Kidney glomerular epithelial cell (primary cell): ENCODE measurements at regions not wholly inside any gene's neighbourhood (a gene's known extent, or its start where the extent isn't known, plus 50 kb on each side); places are given as distances from the start of the nearest gene placed in this dataset.
"Not testable (repeated sequence)": the region's sequence is repeated elsewhere in the genome, so short reads cannot be mapped to it uniquely, and the experiment has no call there.

ENCODE experiments used
- DNase-seq: peaks from one replicate; lab custom pipeline; 2025; lab: John Stamatoyannopoulos, UW

DNA sequence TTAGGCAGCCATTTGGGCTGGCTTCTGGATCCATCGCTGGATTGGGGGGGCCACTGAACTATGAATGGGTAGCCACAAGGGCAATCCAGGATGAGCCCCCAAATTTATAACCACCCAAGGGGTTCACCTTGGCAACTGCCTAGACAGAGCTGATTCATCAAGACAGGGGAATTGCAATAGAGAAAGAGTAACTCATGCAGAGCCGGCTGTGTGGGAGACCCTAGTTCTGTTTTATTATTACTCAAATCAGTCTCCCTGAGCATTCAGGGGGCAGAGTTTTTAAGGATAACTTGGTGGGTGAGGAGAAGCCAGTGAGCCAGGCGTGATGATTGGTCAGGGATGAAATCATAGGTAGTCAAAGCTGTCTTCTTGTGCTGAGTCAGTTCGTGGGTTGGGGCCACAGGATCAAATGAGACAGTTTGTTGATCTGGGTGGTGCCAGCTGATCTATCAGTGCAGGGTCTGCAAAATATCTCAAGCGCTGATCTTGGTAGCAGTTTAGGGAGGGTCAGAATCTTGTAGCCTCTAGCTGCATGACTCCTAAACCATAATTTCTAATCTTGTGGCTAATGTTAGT, 57.9 kb downstream of the DNAJB9 start:
- no peak for DNase-seq

DNA sequence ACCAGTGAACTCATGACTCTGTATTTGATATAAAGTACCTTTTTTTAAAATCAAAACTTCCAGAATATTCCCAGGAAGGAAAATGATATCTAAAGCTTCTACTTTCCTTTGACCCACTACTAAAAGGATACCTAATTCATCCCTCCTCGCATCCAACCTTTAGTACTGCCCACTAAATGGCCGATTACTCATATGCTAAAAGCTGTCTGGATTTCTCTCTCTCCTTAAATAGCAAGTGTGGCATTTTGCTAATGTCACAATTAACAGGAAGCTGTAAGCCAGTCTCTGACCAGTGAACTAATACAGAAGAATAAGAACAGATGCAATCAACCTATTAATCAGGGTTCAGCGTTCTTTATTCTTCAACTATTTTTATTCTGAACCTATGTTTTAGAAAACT, 59.0 kb downstream of the DNAJB9 start:
- DNase-seq, result no peak

DNA sequence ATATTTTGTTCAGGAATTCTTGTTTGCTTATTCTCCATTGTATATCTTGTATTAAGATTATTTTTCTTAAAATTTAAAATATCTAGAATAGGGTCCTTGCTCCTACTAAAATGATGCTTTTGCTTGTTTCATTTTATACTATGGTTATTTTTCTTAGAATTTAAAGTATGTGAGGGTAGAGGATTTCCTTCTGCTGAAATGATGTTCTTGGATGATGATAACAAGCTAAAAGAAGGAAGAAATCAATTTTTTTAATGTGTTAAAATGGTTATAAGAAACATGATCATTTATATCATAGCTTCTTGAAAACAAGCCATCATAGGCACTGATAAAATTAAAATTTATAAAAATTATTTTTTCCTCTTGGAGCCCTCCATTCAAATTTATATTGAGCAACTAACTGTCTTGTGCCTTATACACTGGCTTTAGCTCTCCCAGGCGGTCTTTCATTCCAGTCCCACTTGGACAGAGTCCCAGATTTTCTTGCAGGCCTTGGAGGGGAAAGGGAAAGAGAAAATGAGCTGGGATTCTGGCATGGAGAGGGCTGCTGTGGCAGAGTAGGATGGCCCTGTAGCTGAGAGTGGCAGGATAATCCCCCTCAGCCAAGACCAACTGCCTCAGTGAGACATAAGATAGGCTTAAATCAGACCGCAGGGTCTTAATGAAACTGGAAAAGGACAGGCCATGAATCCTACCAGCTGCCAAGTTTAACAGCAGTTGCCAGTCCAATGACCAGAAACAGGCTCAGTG, 60.2 kb downstream of the DNAJB9 start:
- DNase-seq, result no peak

GRCh38 chr7:108634036-108634435, 64.4 kb downstream of the DNAJB9 start:
- DNase-seq, result no peak

DNA sequence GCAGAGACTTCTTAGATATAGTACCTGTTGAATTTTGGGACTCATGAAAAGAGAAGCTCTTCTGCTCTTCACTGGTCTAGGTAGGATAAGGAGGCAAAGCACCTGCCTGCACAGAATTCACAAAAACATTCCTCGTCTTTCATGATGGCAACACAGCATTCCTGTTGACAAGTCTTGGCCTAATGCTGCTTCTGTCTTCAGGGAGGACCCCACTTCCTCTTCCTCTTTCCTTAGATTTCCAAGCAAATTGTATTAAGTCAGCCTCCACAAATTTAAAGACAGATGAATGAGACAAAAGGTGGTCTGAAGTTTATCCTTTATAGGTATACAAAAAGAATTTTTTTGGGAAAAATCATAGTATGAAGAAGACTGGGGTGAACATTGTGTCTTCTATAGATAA, 64.9 kb downstream of the DNAJB9 start:
- DNase-seq, result no peak

DNA sequence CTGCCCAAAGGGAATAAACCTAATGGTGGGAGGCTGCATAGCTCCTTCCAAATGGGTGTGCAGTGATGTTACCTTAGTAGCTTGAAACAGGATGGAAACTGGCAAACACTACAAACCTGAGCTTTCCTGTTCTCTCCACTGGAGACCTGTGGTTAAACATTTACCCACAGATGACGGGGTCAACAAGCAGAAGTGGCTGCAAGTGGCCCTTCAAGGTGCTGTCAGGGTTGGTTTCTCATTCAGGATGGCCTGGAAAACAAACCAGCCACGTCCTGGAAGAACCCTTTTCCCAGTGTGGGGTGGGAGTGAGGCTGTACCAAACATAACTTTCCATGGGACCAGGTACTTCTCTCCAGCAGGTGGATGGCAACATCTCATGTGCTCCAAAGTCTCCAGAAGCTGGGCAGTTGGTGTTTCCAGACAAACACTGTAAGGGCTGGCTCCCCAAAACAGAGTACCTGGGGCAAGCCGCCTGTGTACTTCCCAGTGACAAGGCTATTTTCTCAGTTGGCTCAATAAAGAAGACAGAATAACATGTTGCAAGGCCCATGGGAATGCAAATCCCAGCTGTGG, 67.5 kb downstream of the DNAJB9 start:
- no peak for DNase-seq

DNA sequence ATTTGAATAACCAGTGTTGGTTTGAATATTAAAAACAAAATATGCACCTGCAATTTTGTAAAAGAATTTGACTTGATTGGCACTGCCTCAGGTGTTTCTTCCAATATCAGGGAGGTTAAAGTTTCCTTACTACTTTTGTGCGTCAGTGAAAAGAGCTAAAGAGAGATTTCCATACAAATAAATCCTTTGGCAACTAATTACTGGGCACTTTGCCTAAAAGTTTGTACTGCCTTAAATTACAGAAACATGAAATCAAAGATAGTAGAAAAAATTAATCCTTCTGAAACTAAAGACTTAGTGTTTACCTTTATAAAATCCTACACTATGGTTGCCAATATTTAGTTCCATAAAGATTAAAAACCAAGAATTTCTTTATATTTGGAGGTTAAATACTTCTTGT, 72.5 kb downstream of the DNAJB9 start:
- DNase-seq, result no peak

- DNase-seq, result no peak
Observed at GRCh38 chr7:108643136-108643535, 73.5 kb downstream of the DNAJB9 start.

GRCh38 chr7:108648989-108649388, 79.3 kb downstream of the DNAJB9 start:
- no peak for DNase-seq

GRCh38 chr7:108650467-108650866, 80.8 kb downstream of the DNAJB9 start:
- no peak for DNase-seq

DNA sequence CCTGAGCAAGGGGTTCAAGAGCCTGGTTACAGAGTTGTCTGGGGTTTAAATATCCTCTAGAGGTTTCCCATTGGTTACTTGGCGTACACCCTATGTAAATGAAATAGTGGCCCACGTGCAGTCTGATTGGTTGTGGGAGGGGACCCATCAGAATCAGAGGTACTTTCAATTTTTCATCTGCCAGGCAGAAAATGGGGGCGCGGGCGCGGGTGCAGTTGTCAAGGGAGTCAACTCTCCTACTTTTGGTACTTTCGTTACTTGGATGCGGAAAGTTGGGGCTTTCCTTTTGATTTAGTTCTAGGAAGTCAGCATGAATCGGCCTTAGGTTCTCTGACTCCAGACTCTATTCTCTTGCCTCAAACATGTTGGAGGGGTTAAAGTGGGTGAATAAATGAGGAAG, 83.2 kb downstream of the DNAJB9 start:
- DNase-seq, result no peak

DNA sequence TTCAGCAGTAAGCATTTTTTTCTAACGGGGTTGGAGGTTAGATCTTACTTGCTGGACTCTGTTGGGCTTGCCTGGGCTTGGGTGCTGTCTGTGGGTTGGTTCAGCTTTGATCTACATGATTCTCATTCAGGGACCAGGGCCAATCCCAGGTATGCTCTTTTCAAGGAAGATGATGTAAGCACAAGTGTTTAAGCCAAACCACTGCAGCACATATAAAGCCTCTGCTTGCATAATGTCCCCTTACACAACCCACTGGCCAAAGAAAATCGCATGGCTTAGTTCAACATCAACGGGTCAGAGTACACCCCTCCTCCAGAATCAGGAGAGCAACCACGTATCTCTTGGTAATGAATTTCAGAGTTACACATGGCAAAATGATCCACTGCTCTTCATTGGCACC, 83.9 kb downstream of the DNAJB9 start:
- DNase-seq, result no peak

- not testable (repeated sequence) for DNase-seq
Observed at GRCh38 chr7:108657140-108657726, 87.6 kb downstream of the DNAJB9 start.

GRCh38 chr7:108659261-108659660, 89.6 kb downstream of the DNAJB9 start:
- no peak for DNase-seq

DNA sequence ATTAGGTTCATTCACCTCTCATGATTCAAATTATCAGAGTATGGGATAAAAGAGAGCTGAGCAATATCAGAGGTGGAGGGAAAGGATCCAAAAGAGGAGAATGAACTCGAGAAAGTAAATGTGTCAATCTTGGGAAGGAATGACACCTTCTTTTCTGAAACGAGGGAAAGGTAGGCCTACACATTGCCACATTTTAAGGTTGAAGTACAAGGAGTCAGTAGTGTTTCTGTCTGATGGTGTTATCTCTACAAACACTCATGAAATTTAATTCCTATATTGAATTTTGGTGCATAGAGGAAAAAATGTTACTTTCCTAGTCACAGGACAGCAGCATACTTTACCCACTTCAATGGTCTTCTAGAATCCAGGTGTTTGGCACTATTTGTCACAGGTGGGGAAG, 90.2 kb downstream of the DNAJB9 start:
- DNase-seq, result no peak

- DNase-seq, result no peak
Observed at GRCh38 chr7:108660465-108660864, 90.8 kb downstream of the DNAJB9 start.

DNA sequence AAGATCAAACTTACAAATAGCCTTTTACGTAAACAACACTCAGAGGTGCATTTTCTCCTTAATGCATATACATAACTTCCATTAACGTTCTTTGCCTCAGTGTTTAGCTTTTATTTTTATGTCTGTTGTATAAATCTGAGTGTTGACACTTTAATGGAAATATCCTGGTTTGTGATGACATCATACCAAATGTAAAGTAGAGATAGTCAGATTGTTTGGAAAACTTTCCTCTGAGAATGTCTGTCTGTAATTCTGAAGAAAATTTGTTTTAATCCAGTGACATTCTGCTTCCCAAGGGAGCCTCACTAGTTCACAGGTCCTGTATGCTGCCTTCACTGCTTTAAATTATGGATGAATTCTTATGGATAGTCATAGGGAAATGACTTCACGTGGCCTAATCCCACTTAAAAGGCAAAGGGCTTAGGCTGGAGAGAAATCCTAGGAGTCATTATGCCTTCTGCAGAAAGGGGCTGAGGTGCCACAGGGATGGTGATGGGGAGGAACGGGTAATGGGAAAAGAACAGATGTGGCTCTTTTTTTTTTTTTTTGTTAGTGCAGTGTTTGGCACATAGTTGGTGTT, 93.2 kb downstream of the DNAJB9 start:
- DNase-seq, result no peak

DNA sequence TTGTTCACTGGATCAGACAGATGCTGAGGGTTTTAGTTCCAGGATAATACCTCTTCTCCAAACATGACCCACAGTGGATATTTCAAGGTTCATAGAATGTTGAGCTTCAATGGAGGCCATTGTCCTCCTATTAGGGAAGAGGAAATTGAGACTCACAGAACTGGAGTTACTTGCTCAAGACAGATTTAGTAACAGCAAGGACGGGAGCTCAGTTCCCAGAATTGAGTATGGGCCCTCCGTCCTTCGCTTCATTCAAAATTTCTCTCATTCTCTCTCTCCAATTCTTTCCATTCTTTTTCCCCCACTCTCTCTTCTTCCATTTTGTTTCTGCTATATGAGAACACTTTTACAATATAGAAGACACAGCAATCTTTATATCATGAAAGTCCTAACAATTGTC, 94.0 kb downstream of the DNAJB9 start:
- DNase-seq, result no peak

- DNase-seq, result no peak
Observed at GRCh38 chr7:108667216-108667615, 97.5 kb downstream of the DNAJB9 start.

DNA sequence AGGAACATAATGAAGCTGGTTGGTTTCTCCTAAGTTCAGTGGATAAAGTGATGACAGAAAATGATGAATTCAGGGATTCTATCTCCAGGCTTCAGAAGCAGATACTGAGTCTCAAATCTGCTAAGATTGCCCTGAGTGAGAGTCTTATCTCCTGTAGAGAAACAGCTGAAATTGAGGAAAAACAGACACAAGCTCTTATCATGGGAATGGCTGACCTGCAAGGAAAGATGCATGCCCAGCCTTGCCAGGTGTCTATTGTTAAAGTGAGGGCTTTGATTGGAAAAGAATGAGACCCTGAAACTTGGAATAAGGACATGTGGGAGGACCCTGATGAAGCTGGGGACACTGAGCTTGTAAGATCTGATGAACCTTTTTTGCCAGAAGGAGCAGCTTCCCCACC, 100.3 kb downstream of the DNAJB9 start:
- no peak for DNase-seq

- not testable (repeated sequence) for DNase-seq
Observed at GRCh38 chr7:108673699-108674098, 104.0 kb downstream of the DNAJB9 start.

GRCh38 chr7:108684629-108685028, 115.0 kb downstream of the DNAJB9 start:
- no peak for DNase-seq

- no peak for DNase-seq
Observed at GRCh38 chr7:108686494-108686893, 116.8 kb downstream of the DNAJB9 start.
